Neural progenitor cell (in vitro differentiated cells): ENCODE measurements at regions not wholly inside any gene's neighbourhood (a gene's known extent, or its start where the extent isn't known, plus 50 kb on each side); places are given as distances from the start of the nearest gene placed in this dataset.

Experiments used
- CTCF ChIP-seq: fragments of 200-600 bp; sonication (generic); IDR thresholded peaks from 2 replicates; pipeline ENCODE4 v1.5.1; 2017; ENCODE audit warnings: antibody characterized with exemption, mild to moderate bottlenecking
- EZH2 ChIP-seq: fragments of 200-600 bp; sonication (generic); IDR thresholded peaks from 2 replicates; pipeline ENCODE4 v1.6.1; 2017; ENCODE audit warnings: antibody characterized with exemption, mild to moderate bottlenecking, moderate library complexity

DNA sequence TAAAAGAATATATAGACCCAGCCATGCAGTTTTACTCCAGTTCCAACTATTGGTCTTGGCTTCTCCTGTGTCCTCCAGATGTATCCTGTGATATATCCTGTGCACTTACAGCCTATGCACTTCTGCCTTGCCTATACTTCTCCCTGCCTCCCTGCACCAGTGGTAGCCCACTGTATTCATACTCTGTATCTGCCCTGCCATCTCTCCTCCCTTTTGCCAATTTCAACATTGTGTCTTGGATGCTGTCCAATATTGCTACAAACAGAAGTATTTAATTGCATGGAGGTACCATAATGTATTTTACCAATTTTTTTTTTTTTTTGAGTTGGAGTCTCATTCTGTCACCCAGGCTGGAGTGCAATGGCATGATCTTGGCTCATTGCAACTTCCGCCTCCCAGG lies 242.7 kb downstream of the HAPSTR1 start:
- TF ChIP-seq CTCF (no peak), EZH2 (no peak)
